Thymus (tissue), 11 donors: ENCODE measurements at regions not wholly inside any gene's neighbourhood (a gene's known extent, or its start where the extent isn't known, plus 50 kb on each side); places are given as distances from the start of the nearest gene placed in this dataset.

Source experiments
- DNase-seq, 9 donors: peaks; one replicate each; pipeline ENCODE4 v3.0.0-alpha.2; 2013; ENCODE audit warnings: low spot score in 9 of 9, low read depth in 6 of 9, missing footprints in 1 of 9
- H3K27ac ChIP-seq, 2 donors: one replicate each; pipeline ENCODE4 v1.5.1; 2013; ENCODE audit warnings: control low read depth in 1 of 2, low read depth in 1 of 2, low read length in 1 of 2, mild to moderate bottlenecking in 1 of 2, moderate library complexity in 1 of 2
- H3K27me3 ChIP-seq, 2 donors: one replicate each; pipeline ENCODE4 v1.5.1; 2013; ENCODE audit warnings: low read length in 1 of 2; ENCODE audit not compliant: control insufficient read depth in 2 of 2, insufficient read depth in 1 of 2
- H3K36me3 ChIP-seq, 2 donors: one replicate each; pipeline ENCODE4 v1.5.1; 2013; ENCODE audit warnings: low read length in 1 of 2, mild to moderate bottlenecking in 1 of 2, moderate library complexity in 1 of 2; ENCODE audit not compliant: control insufficient read depth in 2 of 2, insufficient read depth in 2 of 2
- H3K4me1 ChIP-seq, 2 donors: one replicate each; pipeline ENCODE4 v1.5.1; 2013; ENCODE audit warnings: low read length in 2 of 2; ENCODE audit not compliant: control insufficient read depth in 2 of 2, insufficient read depth in 2 of 2
- H3K4me3 ChIP-seq, 2 donors: one replicate each; pipeline ENCODE4 v1.5.1; 2013; ENCODE audit warnings: low read length in 2 of 2, control low read depth in 1 of 2, mild to moderate bottlenecking in 1 of 2
- H3K9me3 ChIP-seq, 2 donors: one replicate each; pipeline ENCODE4 v1.5.1; 2013; ENCODE audit warnings: low read length in 1 of 2, mild to moderate bottlenecking in 1 of 2; ENCODE audit not compliant: control insufficient read depth in 2 of 2, insufficient read depth in 1 of 2
- WGBS: extraction: QIAGEN DNeasy Blood & Tissue Kit; methylation state at CpG from one replicate; pipeline ENCODE4 v1.1.7; 2013; 5-methylcytosine and 5-hydroxymethylcytosine counted together
- donor health status: healthy.

GRCh38 chr22:49091917-49092545, 735.6 kb downstream of the BRD1 start:
- Histone ChIP-seq H3K36me3 (no peaks in the 10 kb centered on the region), H3K27ac (no peak overlapping the region), H3K27me3 (no peaks in the 10 kb centered on the region), H3K4me1 (no peaks in the 10 kb centered on the region), H3K4me3 (no peak overlapping the region), H3K9me3 (no peaks in the 10 kb centered on the region)
- no peak for DNase-seq
- 79% methylated on average over 13 of the region's 13 CpGs for WGBS

- Histone ChIP-seq H3K27me3 (no peaks in the 10 kb centered on the region), H3K36me3 (no peaks in the 10 kb centered on the region), H3K4me1 (no peaks in the 10 kb centered on the region), H3K4me3 (no peak overlapping the region), H3K27ac (no peak overlapping the region), H3K9me3 (no peaks in the 10 kb centered on the region)
- WGBS, result 93% methylated on average over 19 of the region's 19 CpGs
- DNase-seq, result no peak
Observed at GRCh38 chr22:49091451-49091850, 736.2 kb downstream of the BRD1 start.

- Histone ChIP-seq H3K4me1 (no peaks in the 10 kb centered on the region), H3K9me3 (no peaks in the 10 kb centered on the region), H3K36me3 (no peaks in the 10 kb centered on the region), H3K27ac (no peak overlapping the region), H3K27me3 (no peaks in the 10 kb centered on the region), H3K4me3 (no peak overlapping the region)
- WGBS, result 85% methylated on average over 10 of the region's 10 CpGs
- no peak for DNase-seq
Observed at GRCh38 chr22:49090853-49091135, 736.9 kb downstream of the BRD1 start.

- Histone ChIP-seq H3K9me3 (no peaks in the 10 kb centered on the region), H3K27ac (no peak overlapping the region), H3K4me3 (no peak overlapping the region), H3K4me1 (no peaks in the 10 kb centered on the region), H3K36me3 (no peaks in the 10 kb centered on the region), H3K27me3 (no peaks in the 10 kb centered on the region)
- no peak for DNase-seq
- WGBS, result 94% methylated on average over 20 of the region's 20 CpGs
Observed at GRCh38 chr22:49090061-49090852, 737.4 kb downstream of the BRD1 start.

- Histone ChIP-seq H3K27ac (no peak overlapping the region), H3K4me3 (no peak overlapping the region), H3K4me1 (no peaks in the 10 kb centered on the region), H3K36me3 (no peaks in the 10 kb centered on the region), H3K27me3 (no peaks in the 10 kb centered on the region), H3K9me3 (no peaks in the 10 kb centered on the region)
- DNase-seq, result no peak
- WGBS, result 85% methylated on average over 35 of the region's 35 CpGs
Observed at GRCh38 chr22:49088801-49089791, 738.6 kb downstream of the BRD1 start.

- no peaks in the 10 kb centered on the region for H3K9me3 ChIP-seq
- no peaks in the 10 kb centered on the region for H3K4me1 ChIP-seq
- H3K27me3 ChIP-seq, result no peaks in the 10 kb centered on the region
- no peaks in the 10 kb centered on the region for H3K36me3 ChIP-seq
- 87% methylated on average over 26 of the region's 26 CpGs for WGBS
- DNase-seq, result no peak
- H3K27ac ChIP-seq, result no peak overlapping the region
- H3K4me3 ChIP-seq, result no peak overlapping the region
Observed at GRCh38 chr22:49087716-49088601, 739.7 kb downstream of the BRD1 start.

GRCh38 chr22:49087198-49087597, 740.5 kb downstream of the BRD1 start:
- H3K27me3 ChIP-seq, result no peaks in the 10 kb centered on the region
- H3K9me3 ChIP-seq, result no peaks in the 10 kb centered on the region
- WGBS, result 82% methylated on average over 10 of the region's 10 CpGs
- no peak for DNase-seq
- H3K27ac ChIP-seq, result no peak overlapping the region
- no peak overlapping the region for H3K4me3 ChIP-seq
- H3K36me3 ChIP-seq, result no peaks in the 10 kb centered on the region
- H3K4me1 ChIP-seq, result no peaks in the 10 kb centered on the region

GRCh38 chr22:49086606-49087157, 741.0 kb downstream of the BRD1 start:
- no peak overlapping the region for H3K4me3 ChIP-seq
- no peaks in the 10 kb centered on the region for H3K9me3 ChIP-seq
- no peaks in the 10 kb centered on the region for H3K4me1 ChIP-seq
- H3K27ac ChIP-seq, result no peak overlapping the region
- no peaks in the 10 kb centered on the region for H3K27me3 ChIP-seq
- H3K36me3 ChIP-seq, result no peaks in the 10 kb centered on the region
- no peak for DNase-seq
- WGBS, result 86% methylated on average over 12 of the region's 12 CpGs
